AG04450 (cell line): ENCODE measurements at regions not wholly inside any gene's neighbourhood (a gene's known extent, or its start where the extent isn't known, plus 50 kb on each side); places are given as distances from the start of the nearest gene placed in this dataset.
A peak's percentile ranks its signal among the peaks of the same experiment; 100 is the strongest.
"Not testable (repeated sequence)": the region's sequence is repeated elsewhere in the genome, so short reads cannot be mapped to it uniquely, and the experiment has no call there.

Experiments
- CTCF ChIA-PET: fragments of 300-600, 350-600 bp; formaldehyde crosslinking; extraction: SDS; loops from one replicate; lab custom pipeline; 2022; ENCODE audit warnings: antibody characterized with exemption, inconsistent platforms; lab: Charles Lee
- POLR2A ChIA-PET: fragments of 350-600 bp; formaldehyde crosslinking; extraction: SDS; loops from one replicate; lab custom pipeline; 2021; ENCODE audit warnings: antibody characterized with exemption, inconsistent platforms; lab: Yijun Ruan, JAX
- DNase-seq: peaks from one replicate; pipeline ENCODE4 v3.0.0-alpha.2; 2011; ENCODE audit warnings: low read depth, low spot score
- H3K27ac ChIP-seq: one replicate; pipeline ENCODE4 v1.5.1; 2012; ENCODE audit warnings: low read depth, low read length, control low read depth
- H3K27me3 ChIP-seq: one replicate; pipeline ENCODE4 v1.6.0; 2012; ENCODE audit warnings: low read length; ENCODE audit not compliant: control insufficient read depth, insufficient read depth
- H3K4me3 ChIP-seq: 2 replicates; pipeline ENCODE4 v1.5.1; 2011; ENCODE audit warnings: mild to moderate bottlenecking, low read depth, low read length, control low read depth
- H3K9me3 ChIP-seq: 2 replicates; pipeline ENCODE4 v1.5.1; 2012; ENCODE audit warnings: low read length; ENCODE audit not compliant: control insufficient read depth, insufficient read depth
- TF ChIP-seq, protein P1 (sequence below): IDR thresholded peaks from 2 replicates; pipeline ENCODE4 v1.5.1; 2011; ENCODE audit warnings: low read depth, low read length, control low read depth, inconsistent platforms

DNA sequence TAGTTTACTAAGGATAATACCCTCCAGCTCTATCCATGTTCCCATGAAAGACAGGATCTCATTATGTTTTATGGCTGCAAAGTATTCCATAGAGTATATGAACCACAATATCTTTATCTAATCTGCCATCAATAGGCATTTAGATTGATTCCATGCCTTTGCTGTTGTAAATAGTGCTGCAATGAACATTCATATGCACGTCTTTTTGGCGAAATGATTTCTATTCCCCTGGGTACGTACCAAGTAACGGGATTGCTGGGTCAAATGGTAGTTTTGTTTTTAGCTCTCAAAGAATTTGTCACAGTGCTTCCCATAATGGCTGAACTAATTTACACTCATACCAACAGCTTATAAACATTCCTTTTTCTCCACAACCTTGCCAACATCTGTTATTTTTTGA, 750.9 kb downstream of the BRINP3 start:
- no peak overlapping the region for H3K4me3 ChIP-seq
- DNase-seq, result no peak
- ChIA-PET CTCF (no interaction called here), POLR2A (no interaction called here)
- no peak overlapping the region for H3K27ac ChIP-seq
- H3K9me3 ChIP-seq, result no peaks in the 10 kb centered on the region
- no peaks in the 10 kb centered on the region for H3K27me3 ChIP-seq
- TF ChIP-seq, protein P1, sequence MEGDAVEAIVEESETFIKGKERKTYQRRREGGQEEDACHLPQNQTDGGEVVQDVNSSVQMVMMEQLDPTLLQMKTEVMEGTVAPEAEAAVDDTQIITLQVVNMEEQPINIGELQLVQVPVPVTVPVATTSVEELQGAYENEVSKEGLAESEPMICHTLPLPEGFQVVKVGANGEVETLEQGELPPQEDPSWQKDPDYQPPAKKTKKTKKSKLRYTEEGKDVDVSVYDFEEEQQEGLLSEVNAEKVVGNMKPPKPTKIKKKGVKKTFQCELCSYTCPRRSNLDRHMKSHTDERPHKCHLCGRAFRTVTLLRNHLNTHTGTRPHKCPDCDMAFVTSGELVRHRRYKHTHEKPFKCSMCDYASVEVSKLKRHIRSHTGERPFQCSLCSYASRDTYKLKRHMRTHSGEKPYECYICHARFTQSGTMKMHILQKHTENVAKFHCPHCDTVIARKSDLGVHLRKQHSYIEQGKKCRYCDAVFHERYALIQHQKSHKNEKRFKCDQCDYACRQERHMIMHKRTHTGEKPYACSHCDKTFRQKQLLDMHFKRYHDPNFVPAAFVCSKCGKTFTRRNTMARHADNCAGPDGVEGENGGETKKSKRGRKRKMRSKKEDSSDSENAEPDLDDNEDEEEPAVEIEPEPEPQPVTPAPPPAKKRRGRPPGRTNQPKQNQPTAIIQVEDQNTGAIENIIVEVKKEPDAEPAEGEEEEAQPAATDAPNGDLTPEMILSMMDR, result no peak

DNA sequence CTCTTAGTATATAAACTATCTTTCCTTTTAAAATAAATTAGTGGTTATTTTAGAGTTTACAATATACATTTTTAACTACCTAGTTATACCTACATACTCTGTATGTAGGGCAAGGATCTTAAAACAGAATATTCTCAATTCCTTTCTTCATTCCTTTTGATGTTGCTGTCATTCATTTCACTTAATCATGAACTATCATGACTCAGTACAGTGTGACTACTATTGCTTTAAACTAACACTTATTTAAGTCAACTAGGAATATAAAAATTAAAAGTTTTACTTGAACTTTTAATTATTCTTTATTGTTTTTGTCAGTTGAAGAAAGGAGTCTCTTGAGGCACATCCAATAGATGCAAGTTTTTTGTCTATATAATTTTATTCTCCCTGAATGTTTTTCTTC, 726.4 kb downstream of the BRINP3 start:
- CTCF ChIA-PET, result no interaction called here
- H3K4me3 ChIP-seq, result no peak overlapping the region
- no peaks in the 10 kb centered on the region; the same call in 1 of the 2 replicates for H3K9me3 ChIP-seq
- DNase-seq, result no peak
- H3K27ac ChIP-seq, result no peak overlapping the region
- POLR2A ChIA-PET, result no interaction called here
- TF ChIP-seq, protein P1, result no peak
- no peaks in the 10 kb centered on the region for H3K27me3 ChIP-seq

DNA sequence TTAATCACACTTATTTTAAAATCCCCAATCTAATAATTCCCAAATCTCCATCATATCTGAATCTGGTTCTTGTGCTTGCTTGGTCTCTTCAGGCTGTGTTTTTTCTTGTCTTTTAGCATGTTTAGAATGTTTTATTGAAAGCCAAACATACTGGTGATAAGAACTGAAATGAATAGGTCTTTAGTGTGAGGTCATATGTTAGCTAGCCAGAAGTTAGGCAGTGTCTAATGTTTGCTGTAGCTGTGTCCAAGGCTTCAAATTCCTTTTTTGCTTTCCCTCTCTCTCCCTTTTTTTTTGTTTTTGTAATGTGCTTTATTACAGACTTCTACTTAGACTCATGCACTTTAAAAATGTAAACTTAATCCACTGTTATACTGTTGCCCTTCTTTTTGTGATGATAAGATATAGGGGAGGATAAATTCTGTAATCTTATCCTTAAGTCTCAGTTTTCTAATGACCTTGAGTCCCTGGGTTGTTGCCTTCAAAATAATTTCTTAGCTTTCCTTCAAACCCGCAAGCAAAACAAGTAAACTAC, 725.1 kb downstream of the BRINP3 start:
- ChIA-PET POLR2A (no interaction called here), CTCF (interaction anchor here (1.0 kb wide), 1 partner anchor 8 kb away, joined by 3 read pairs; no protein-coding TSS in a partner anchor)
- no peak overlapping the region for H3K4me3 ChIP-seq
- no peaks in the 10 kb centered on the region; the same call in 1 of the 2 replicates for H3K9me3 ChIP-seq
- peak; percentile 44 for DNase-seq
- H3K27ac ChIP-seq, result no peak overlapping the region
- H3K27me3 ChIP-seq, result no peaks in the 10 kb centered on the region
- TF ChIP-seq, protein P1, result no peak

DNA sequence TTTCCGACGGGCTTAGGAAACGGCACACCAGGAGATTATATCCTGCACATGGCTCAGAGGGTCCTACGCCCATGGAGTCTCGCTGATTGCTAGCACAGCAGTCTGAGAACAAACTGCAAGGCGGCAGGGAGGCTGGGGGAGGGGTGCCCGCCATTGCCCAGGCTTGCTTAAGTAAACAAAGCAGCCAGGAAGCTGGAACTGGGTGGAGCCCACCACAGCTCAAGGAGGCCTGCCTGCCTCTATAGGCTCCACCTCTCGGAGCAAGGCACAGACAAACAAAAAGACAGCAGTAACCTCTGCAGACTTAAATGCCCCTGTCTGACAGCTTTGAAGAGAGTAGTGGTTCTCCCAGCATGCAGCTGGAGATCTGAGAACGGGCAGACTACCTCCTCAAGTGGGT, 722.6 kb downstream of the BRINP3 start:
- DNase-seq, H3K27me3 ChIP-seq, H3K9me3 ChIP-seq, H3K4me3 ChIP-seq, CTCF ChIA-PET, H3K27ac ChIP-seq, POLR2A ChIA-PET: not testable (repeated sequence)

DNA sequence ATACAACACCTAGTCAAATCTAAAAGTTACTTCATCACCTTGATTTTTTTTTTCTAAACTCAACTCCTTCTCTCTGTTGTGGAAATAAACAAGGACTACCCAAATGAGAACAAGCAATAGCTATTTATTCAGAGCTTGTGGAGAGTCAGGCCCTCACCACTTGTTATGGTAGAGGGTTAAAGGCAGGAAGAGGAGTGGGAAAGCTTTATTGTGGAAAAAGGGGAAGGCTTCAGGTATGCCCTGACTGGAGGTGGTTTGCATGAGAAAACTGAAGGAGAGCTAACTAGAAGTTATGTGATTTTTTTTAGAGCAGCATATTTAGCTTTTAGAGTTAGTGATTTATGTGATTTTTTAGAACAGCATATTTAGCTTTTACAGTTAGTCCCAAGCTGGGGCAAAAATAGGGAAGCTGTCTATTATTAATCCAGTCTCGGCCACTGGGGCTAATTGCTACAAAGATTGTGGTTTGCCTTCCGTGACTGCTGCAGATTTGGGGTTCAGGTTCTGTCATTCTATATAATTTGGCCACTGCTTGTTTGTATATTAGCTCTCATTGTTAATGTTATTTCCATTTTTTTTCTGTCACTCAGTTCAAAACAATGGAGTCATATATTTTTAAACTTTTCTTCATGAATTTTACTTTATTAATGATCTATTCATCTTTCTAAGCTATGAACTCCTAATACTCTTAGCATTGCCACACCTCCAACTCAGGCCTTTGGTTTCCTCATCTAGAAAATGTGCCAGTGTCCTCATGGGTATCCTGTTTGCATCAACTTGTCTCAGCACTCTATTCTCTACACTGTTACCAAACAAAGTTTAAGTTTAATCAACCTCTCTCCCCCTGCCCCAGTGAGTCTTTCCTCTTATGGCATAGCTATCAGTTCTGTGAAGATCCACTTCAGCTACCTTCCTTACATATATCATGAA, 713.0 kb downstream of the BRINP3 start:
- CTCF ChIA-PET, result interaction anchor here (0.6 to 1.1 kb wide), 2 partner anchors 27 to 608 kb away, joined by 3 to 4 read pairs; no protein-coding TSS in a partner anchor
- no peak overlapping the region for H3K27ac ChIP-seq
- no peaks in the 10 kb centered on the region for H3K27me3 ChIP-seq
- POLR2A ChIA-PET, result no interaction called here
- H3K4me3 ChIP-seq, result no peak overlapping the region
- no peaks in the 10 kb centered on the region for H3K9me3 ChIP-seq
- TF ChIP-seq, protein P1, result no peak
- no peak for DNase-seq
